Endometrial microvascular endothelial cells (primary cell): ENCODE measurements at regions not wholly inside any gene's neighbourhood (a gene's known extent, or its start where the extent isn't known, plus 50 kb on each side); places are given as distances from the start of the nearest gene placed in this dataset.

Experiments used
- in situ Hi-C: cut with HindIII; loops from 2 replicates; pipeline ENCODE4 v1.10.0; 2017; ENCODE audit warnings: low sequenced_read_pairs, low pct_unique_long_range_greater_than_20kb; ENCODE audit errors: inconsistent ontology term

- in situ Hi-C loops: no loop called here
Observed at GRCh38 chr1:70897273-70897672, 150.3 kb downstream of the PTGER3 start.

- in situ Hi-C loops: no loop called here
Observed at GRCh38 chr1:70899735-70900134, 147.9 kb downstream of the PTGER3 start.

GRCh38 chr1:70902211-70902610, 145.4 kb downstream of the PTGER3 start:
- in situ Hi-C loops: no loop called here

GRCh38 chr1:70906800-70907199, 140.8 kb downstream of the PTGER3 start:
- in situ Hi-C loops: no loop called here

- in situ Hi-C loops: no loop called here
Observed at GRCh38 chr1:70907563-70908310, 139.9 kb downstream of the PTGER3 start.

- in situ Hi-C loops: no loop called here
Observed at GRCh38 chr1:70909262-70909822, 138.3 kb downstream of the PTGER3 start.

- in situ Hi-C loops: no loop called here
Observed at GRCh38 chr1:70910013-70910412, 137.6 kb downstream of the PTGER3 start.

GRCh38 chr1:70911861-70912260, 135.8 kb downstream of the PTGER3 start:
- in situ Hi-C loops: no loop called here

- in situ Hi-C loops: no loop called here
Observed at GRCh38 chr1:70914224-70914623, 133.4 kb downstream of the PTGER3 start.

GRCh38 chr1:70915258-70916033, 132.2 kb downstream of the PTGER3 start:
- in situ Hi-C loops: no loop called here

GRCh38 chr1:70916034-70916427, 131.6 kb downstream of the PTGER3 start:
- in situ Hi-C loops: no loop called here

- in situ Hi-C loops: no loop called here
Observed at GRCh38 chr1:70919706-70920323, 127.8 kb downstream of the PTGER3 start.
